Endothelial cell of umbilical vein (primary cell): ENCODE measurements at regions not wholly inside any gene's neighbourhood (a gene's known extent, or its start where the extent isn't known, plus 50 kb on each side); places are given as distances from the start of the nearest gene placed in this dataset.

Experiments used
- BruUV-seq: library from RNA; stranded (reverse); fragments of 400-500 nt; replicated peaks from 2 replicates; lab custom pipeline; 2021; lab: Mats Ljungman, UMichigan
- CTCF ChIA-PET: fragments of 300-600, 350-600 bp; sonication (Branson Sonifier 250); formaldehyde crosslinking; loops from one replicate; lab custom pipeline; 2021; ENCODE audit warnings: antibody characterized with exemption, inconsistent platforms; lab: Charles Lee
- POLR2A ChIA-PET: fragments of 300-600, 350-600 bp; sonication (Branson Sonifier 250); formaldehyde crosslinking; loops from one replicate; lab custom pipeline; 2021; ENCODE audit warnings: antibody characterized with exemption, inconsistent platforms; lab: Charles Lee
- DNase-seq: peaks from one replicate; pipeline ENCODE4 v3.0.0-alpha.2; 2011; ENCODE audit warnings: low read depth, low spot score
- FAIRE-seq: peaks from 2 replicates; lab custom pipeline; 2011; peaks lifted over from hg19 to GRCh38; lab: Jason Lieb, UNC
- H2AFZ ChIP-seq: 2 replicates; pipeline ENCODE4 v1.6.0; 2012; ENCODE audit warnings: low read depth, low read length, control low read depth, inconsistent platforms
- H3K27ac ChIP-seq: 2 replicates; pipeline ENCODE4 v1.5.1; 2011; ENCODE audit warnings: low read depth, mild to moderate bottlenecking, control low read depth, low read length, moderate library complexity; ENCODE audit not compliant: insufficient read depth
- H3K27me3 ChIP-seq, 2 experiments: 2 replicates each; pipeline versions ENCODE4 v1.6.0 to v1.6.1; 2011; ENCODE audit warnings: low read length in 2 of 2, mixed read lengths in 1 of 2; ENCODE audit not compliant: control insufficient read depth in 2 of 2, insufficient read depth in 2 of 2
- H3K36me3 ChIP-seq, 2 experiments: 2 replicates in 1 of 2; 3 replicates in 1 of 2; pipeline ENCODE4 v1.5.1; 2011; ENCODE audit warnings: low read length in 2 of 2, mild to moderate bottlenecking in 1 of 2, moderate library complexity in 1 of 2; ENCODE audit not compliant: control insufficient read depth in 2 of 2, insufficient read depth in 2 of 2; ENCODE audit errors: extremely low read depth in 1 of 2
- H3K4me1 ChIP-seq: 3 replicates; pipeline ENCODE4 v1.5.1; 2011; ENCODE audit warnings: mild to moderate bottlenecking, low read length; ENCODE audit not compliant: control insufficient read depth, insufficient read depth; ENCODE audit errors: extremely low read depth
- H3K4me2 ChIP-seq: 2 replicates; pipeline ENCODE4 v1.6.1; 2011; ENCODE audit warnings: low read length, control low read depth, mixed read lengths; ENCODE audit not compliant: insufficient read depth
- H3K4me3 ChIP-seq, 3 experiments: fragments of 200-600 bp in 1 of 3; sonication (generic), shearing (Covaris generic) in 1 of 3; replicated peaks in 1 of 3; 2 replicates each; pipeline ENCODE4 v1.5.1; 2011 to 2016; ENCODE audit warnings: control low read depth in 3 of 3, low read length in 3 of 3, mild to moderate bottlenecking in 2 of 3, inconsistent platforms in 1 of 3, low read depth in 1 of 3, moderate library complexity in 1 of 3; ENCODE audit not compliant: insufficient read depth in 1 of 3
- H3K79me2 ChIP-seq: 2 replicates; pipeline ENCODE4 v1.6.0; 2012; ENCODE audit warnings: low read length, inconsistent platforms; ENCODE audit not compliant: control insufficient read depth, insufficient read depth
- H3K9ac ChIP-seq: replicated peaks from 2 replicates; pipeline ENCODE3; 2011; ENCODE audit warnings: low read length, control low read depth; ENCODE audit not compliant: insufficient read depth; ENCODE audit errors: extremely low read depth
- H3K9me1 ChIP-seq: replicated peaks from 3 replicates; pipeline ENCODE4 v1.6.0; 2011; ENCODE audit warnings: mild to moderate bottlenecking, low read length; ENCODE audit not compliant: control insufficient read depth, insufficient read depth; ENCODE audit errors: extremely low read depth
- H3K9me3 ChIP-seq: replicated peaks from 2 replicates; pipeline ENCODE4 v1.5.1; 2012; ENCODE audit warnings: low read length, inconsistent platforms; ENCODE audit not compliant: control insufficient read depth, insufficient read depth
- H4K20me1 ChIP-seq: replicated peaks from 2 replicates; pipeline ENCODE3; 2011; ENCODE audit warnings: mild to moderate bottlenecking, low read length; ENCODE audit not compliant: control insufficient read depth, insufficient read depth; ENCODE audit errors: extremely low read depth
- CTCF ChIP-seq, 2 donors: IDR thresholded peaks; 1 replicate in 1 of 2; 2 replicates in 1 of 2; pipeline ENCODE4 v1.5.1; 2011; ENCODE audit warnings: low read length in 2 of 2, mild to moderate bottlenecking in 2 of 2, moderate library complexity in 2 of 2, control low read depth in 1 of 2, inconsistent platforms in 1 of 2, low read depth in 1 of 2; ENCODE audit not compliant: insufficient read depth in 1 of 2; ENCODE audit errors: extremely low read depth in 1 of 2
- EZH2 ChIP-seq: IDR thresholded peaks from 2 replicates; pipeline ENCODE4 v1.6.1; 2012; ENCODE audit warnings: borderline replicate concordance, low read depth, mild to moderate bottlenecking, moderate library complexity, low read length, inconsistent platforms; ENCODE audit not compliant: severe bottlenecking
- GATA2 ChIP-seq: IDR thresholded peaks from 2 replicates; pipeline ENCODE4 v1.7.0; 2011; ENCODE audit warnings: low read depth, mild to moderate bottlenecking, moderate library complexity, mixed read lengths, low read length; ENCODE audit not compliant: insufficient read length, insufficient read depth
- JUN ChIP-seq: IDR thresholded peaks from 2 replicates; pipeline ENCODE4 v1.6.1; 2011; ENCODE audit warnings: borderline replicate concordance, low read depth; ENCODE audit not compliant: insufficient read length, insufficient read depth
- MAX ChIP-seq: IDR thresholded peaks from 2 replicates; pipeline ENCODE4 v1.6.1; 2011; ENCODE audit not compliant: insufficient read depth, insufficient read length
- MYC ChIP-seq: IDR thresholded peaks from one replicate; pipeline ENCODE4 v1.6.1; 2011; ENCODE audit warnings: mild to moderate bottlenecking, low read depth, low read length
- POLR2A ChIP-seq: IDR thresholded peaks from 2 replicates; pipeline ENCODE4 v1.6.1; 2012; ENCODE audit warnings: low read depth, mild to moderate bottlenecking, control low read depth, low read length
- dilution Hi-C: fragments of 300-500 bp; cut with MboI; formaldehyde crosslinking; loops from one replicate; pipeline ENCODE4 v1.15.0; 2019; ENCODE audit warnings: low sequenced_read_pairs; ENCODE audit not compliant: extremely low pct_ligation_motif_present
- intact Hi-C: fragments of 100-400 bp; cut with micrococcal nuclease; formaldehyde crosslinking; loops from one replicate; pipeline ENCODE4 v1.10.0; 2022

- no peak overlapping the region for H3K27ac ChIP-seq
- H4K20me1 ChIP-seq, result no peaks in the 10 kb centered on the region
- no TSS peak for BruUV-seq
- CTCF ChIA-PET, result no interaction called here
- no peaks in the 10 kb centered on the region for H3K36me3 ChIP-seq
- no peak overlapping the region for H3K9ac ChIP-seq
- no peak overlapping the region for H2AFZ ChIP-seq
- no peaks in the 10 kb centered on the region for H3K27me3 ChIP-seq
- intact Hi-C loops (no loop called here), dilution Hi-C loops (no loop called here)
- no peaks in the 10 kb centered on the region for H3K4me1 ChIP-seq
- DNase-seq (no peak), FAIRE-seq (no peak)
- POLR2A ChIA-PET, result no interaction called here
- no peak for TF ChIP-seq EZH2
- no peak for TF ChIP-seq CTCF (IDR thresholded peaks at IDR 0.05; ENCODE audit: extremely low read depth in 1 of 2, insufficient read depth in 1 of 2, low read depth in 1 of 2, low read length in 2 of 2)
- H3K4me3 ChIP-seq, result no peak overlapping the region
- H3K9me1 ChIP-seq, result no peaks in the 10 kb centered on the region
- no peak overlapping the region for H3K4me2 ChIP-seq
- H3K9me3 ChIP-seq, result no peaks in the 10 kb centered on the region
- no peaks in the 10 kb centered on the region for H3K79me2 ChIP-seq
These were observed 240.9 kb downstream of the CDH11 start for GRCh38 chr16:64880994-64881393.

- dilution Hi-C loops (no loop called here), intact Hi-C loops (no loop called here)
- Histone ChIP-seq H3K9me1 (no peaks in the 10 kb centered on the region), H3K27ac (no peak overlapping the region), H3K4me2 (no peak overlapping the region), H4K20me1 (no peaks in the 10 kb centered on the region), H2AFZ (no peak overlapping the region), H3K4me3 (no peak overlapping the region), H3K9me3 (no peaks in the 10 kb centered on the region), H3K9ac (no peak overlapping the region), H3K36me3 (no peaks in the 10 kb centered on the region), H3K4me1 (no peaks in the 10 kb centered on the region), H3K27me3 (no peaks in the 10 kb centered on the region), H3K79me2 (no peaks in the 10 kb centered on the region)
- ChIA-PET CTCF (no interaction called here), POLR2A (no interaction called here)
- TF ChIP-seq MAX (no peak), MYC (no peak), POLR2A (no peak), GATA2 (no peak), CTCF (IDR thresholded peaks at IDR 0.05; ENCODE audit: extremely low read depth in 1 of 2, insufficient read depth in 1 of 2, low read depth in 1 of 2, low read length in 2 of 2) (no peak), JUN (no peak)
- FAIRE-seq (no peak), DNase-seq (no peak)
- no TSS peak for BruUV-seq
These were observed 241.9 kb downstream of the CDH11 start for GRCh38 chr16:64880006-64880405.
